Activated CD8-positive, alpha-beta T cell treated with anti-CD3 and anti-CD28 coated beads for 36 hours (primary cell): ENCODE measurements at regions not wholly inside any gene's neighbourhood (a gene's known extent, or its start where the extent isn't known, plus 50 kb on each side); places are given as distances from the start of the nearest gene placed in this dataset.

Experiments used
- ATAC-seq: fragments of 200-7000 bp; cut with Tn5 transposase; one replicate; pipeline ENCODE4 v1.10.0; 2021; ENCODE audit warnings: mild to moderate bottlenecking, moderate library complexity
- CTCF ChIA-PET: fragments of 350-600 bp; sonication (Branson Sonifier 250); formaldehyde crosslinking; loops from one replicate; lab custom pipeline; 2021; ENCODE audit warnings: antibody characterized with exemption; lab: Charles Lee
- POLR2A ChIA-PET: fragments of 350-600 bp; sonication (Branson Sonifier 250); formaldehyde crosslinking; loops from one replicate; lab custom pipeline; 2021; ENCODE audit warnings: antibody characterized with exemption; lab: Charles Lee
- DNase-seq: peaks from one replicate; pipeline ENCODE4 v3.0.0-alpha.2; 2020
- H3K27ac Mint-ChIP-seq: one replicate; pipeline ENCODE4 v1.8.0; 2021; ENCODE audit warnings: mild to moderate bottlenecking, mixed read lengths
- H3K27me3 Mint-ChIP-seq: one replicate; pipeline ENCODE4 v1.8.0; 2021; ENCODE audit warnings: mixed read lengths
- H3K36me3 Mint-ChIP-seq: one replicate; pipeline ENCODE4 v1.8.0; 2021; ENCODE audit warnings: low read depth, mixed read lengths
- H3K4me1 Mint-ChIP-seq: one replicate; pipeline ENCODE4 v1.8.0; 2021; ENCODE audit warnings: low read depth, mixed read lengths
- H3K4me3 Mint-ChIP-seq: one replicate; pipeline ENCODE4 v1.8.0; 2021; ENCODE audit warnings: mild to moderate bottlenecking, moderate library complexity, mixed read lengths
- H3K9me3 Mint-ChIP-seq: one replicate; pipeline ENCODE4 v1.8.0; 2021; ENCODE audit warnings: mixed read lengths
- intact Hi-C: fragments of 100-400 bp; cut with micrococcal nuclease; formaldehyde crosslinking; loops from one replicate; pipeline ENCODE4 v1.10.0; 2022
- TF ChIP-seq, protein P1 (sequence below): fragments of 200-600 bp; IDR thresholded peaks from one replicate; pipeline ENCODE4 v1.8.0; 2022; ENCODE audit warnings: antibody characterized with exemption, mild to moderate bottlenecking

DNA sequence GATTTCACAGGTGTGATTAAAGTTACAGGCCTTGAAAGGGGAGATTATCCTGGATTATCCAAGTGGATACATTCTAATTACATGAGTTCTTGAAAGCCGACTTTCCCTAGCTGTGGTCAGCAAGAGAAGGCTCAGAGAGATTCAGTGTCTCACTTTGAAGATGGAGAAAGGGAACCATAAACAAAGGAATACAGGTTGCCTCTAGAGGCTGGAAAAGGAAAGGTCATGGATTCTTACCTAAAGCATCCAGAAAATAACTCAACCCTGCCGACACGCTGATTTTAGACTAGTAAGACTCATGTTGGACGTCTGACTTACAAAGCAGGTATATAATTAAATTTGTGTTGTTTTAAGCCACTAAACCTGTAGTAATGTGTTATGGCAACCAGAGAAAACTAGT lies 1095.7 kb upstream of the ZEB2 start:
- no peak for ATAC-seq
- H3K27ac Mint-ChIP-seq: no peak overlapping the region
- no peak overlapping the region for H3K4me3 Mint-ChIP-seq
- ChIA-PET POLR2A (no interaction called here), CTCF (no interaction called here)
- DNase-seq: no peak
- H3K27me3 Mint-ChIP-seq: no peaks in the 10 kb centered on the region
- intact Hi-C loops: no loop called here
- no peaks in the 10 kb centered on the region for H3K36me3 Mint-ChIP-seq
- no peaks in the 10 kb centered on the region for H3K4me1 Mint-ChIP-seq
- no peaks in the 10 kb centered on the region for H3K9me3 Mint-ChIP-seq
- TF ChIP-seq, protein P1, sequence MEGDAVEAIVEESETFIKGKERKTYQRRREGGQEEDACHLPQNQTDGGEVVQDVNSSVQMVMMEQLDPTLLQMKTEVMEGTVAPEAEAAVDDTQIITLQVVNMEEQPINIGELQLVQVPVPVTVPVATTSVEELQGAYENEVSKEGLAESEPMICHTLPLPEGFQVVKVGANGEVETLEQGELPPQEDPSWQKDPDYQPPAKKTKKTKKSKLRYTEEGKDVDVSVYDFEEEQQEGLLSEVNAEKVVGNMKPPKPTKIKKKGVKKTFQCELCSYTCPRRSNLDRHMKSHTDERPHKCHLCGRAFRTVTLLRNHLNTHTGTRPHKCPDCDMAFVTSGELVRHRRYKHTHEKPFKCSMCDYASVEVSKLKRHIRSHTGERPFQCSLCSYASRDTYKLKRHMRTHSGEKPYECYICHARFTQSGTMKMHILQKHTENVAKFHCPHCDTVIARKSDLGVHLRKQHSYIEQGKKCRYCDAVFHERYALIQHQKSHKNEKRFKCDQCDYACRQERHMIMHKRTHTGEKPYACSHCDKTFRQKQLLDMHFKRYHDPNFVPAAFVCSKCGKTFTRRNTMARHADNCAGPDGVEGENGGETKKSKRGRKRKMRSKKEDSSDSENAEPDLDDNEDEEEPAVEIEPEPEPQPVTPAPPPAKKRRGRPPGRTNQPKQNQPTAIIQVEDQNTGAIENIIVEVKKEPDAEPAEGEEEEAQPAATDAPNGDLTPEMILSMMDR: no peak

DNA sequence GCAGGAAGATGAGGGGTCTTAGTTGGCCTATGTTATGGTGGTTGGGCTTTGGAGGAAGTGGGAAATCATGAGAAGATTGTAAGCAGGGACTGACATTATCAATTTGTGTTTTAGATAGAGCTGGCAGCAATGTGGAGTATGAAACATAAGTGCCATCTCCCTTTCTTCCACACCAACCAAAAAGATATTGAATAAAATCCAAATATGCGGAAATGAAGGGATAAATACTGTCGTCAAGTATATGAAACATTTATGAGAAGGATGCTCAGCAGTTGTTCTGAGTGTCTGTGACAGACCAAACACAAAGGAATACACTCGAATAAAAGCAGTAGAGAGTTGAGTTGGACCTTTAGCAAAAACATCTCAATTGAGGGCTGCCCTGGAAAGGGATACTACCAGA lies 1090.0 kb upstream of the ZEB2 start:
- CTCF ChIA-PET: no interaction called here
- H3K27ac Mint-ChIP-seq: no peak overlapping the region

DNA sequence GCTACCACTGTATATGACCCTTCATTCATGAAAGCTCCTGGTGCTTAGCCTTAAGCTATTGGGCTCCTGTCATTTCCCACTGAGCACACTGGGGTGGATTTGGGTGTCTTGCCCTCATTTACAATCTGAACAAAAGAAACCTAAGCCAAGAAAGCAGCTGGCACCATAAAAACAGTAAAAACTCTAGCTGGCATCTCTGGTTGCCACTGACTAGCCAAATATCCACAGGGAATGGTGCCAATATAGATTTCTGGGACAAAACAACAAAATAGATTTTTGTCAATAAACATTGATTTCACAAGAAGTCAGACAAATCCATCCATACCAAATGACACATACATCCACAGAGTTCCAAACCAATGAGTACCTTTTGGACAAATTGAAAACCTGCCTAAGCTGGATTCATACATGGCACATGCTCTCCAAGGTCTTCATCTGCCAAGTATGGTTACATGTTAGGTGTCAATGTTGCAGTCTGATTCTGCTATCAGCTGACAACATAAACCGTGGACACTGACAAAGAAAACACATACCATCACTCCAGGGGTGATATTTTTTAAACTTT lies 1081.5 kb upstream of the ZEB2 start:
- ATAC-seq (no peak), DNase-seq (no peak)
- POLR2A ChIA-PET: no interaction called here
- no peaks in the 10 kb centered on the region for H3K4me1 Mint-ChIP-seq
- no peak overlapping the region for H3K27ac Mint-ChIP-seq
- H3K27me3 Mint-ChIP-seq: no peaks in the 10 kb centered on the region
- H3K36me3 Mint-ChIP-seq: no peaks in the 10 kb centered on the region
- no peaks in the 10 kb centered on the region for H3K9me3 Mint-ChIP-seq
- CTCF ChIA-PET: no interaction called here
- H3K4me3 Mint-ChIP-seq: no peak overlapping the region
- TF ChIP-seq, protein P1: no peak
- intact Hi-C loops: no loop called here

More for the DNA sequence above, 1090.0 kb upstream of the ZEB2 start:
- Mint-ChIP-seq H3K4me3 (no peak overlapping the region), H3K4me1 (no peaks in the 10 kb centered on the region), H3K36me3 (no peaks in the 10 kb centered on the region), H3K27me3 (peaks cover 3% of the 10 kb centered on the region), H3K9me3 (no peaks in the 10 kb centered on the region)
- no peak for DNase-seq
- POLR2A ChIA-PET: no interaction called here
- ATAC-seq: no peak
- TF ChIP-seq, protein P1: no peak
- intact Hi-C loops: no loop called here

DNA sequence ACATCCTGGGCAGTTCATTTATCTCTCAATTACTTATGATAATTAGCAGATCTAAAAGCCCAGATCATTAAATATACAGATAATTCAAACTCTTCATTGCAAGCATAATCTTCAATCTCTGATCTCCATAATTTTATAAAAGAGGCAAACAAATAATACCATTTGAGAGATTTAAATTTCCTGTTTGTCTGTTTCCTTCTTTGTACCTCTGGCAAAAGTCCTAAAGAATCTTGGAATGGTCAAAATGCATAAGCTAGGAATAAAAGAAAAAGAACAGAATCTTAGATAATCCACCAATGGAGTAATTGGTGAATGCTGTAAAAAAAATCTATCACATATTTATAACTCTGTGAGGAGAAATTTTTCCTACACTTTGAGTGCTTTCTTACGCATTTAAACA lies 1080.9 kb upstream of the ZEB2 start:
- Mint-ChIP-seq H3K27me3 (no peaks in the 10 kb centered on the region), H3K4me1 (no peaks in the 10 kb centered on the region), H3K36me3 (no peaks in the 10 kb centered on the region), H3K9me3 (no peaks in the 10 kb centered on the region), H3K4me3 (no peak overlapping the region), H3K27ac (no peak overlapping the region)
- intact Hi-C loops: no loop called here
- ChIA-PET POLR2A (no interaction called here), CTCF (no interaction called here)
- DNase-seq (no peak), ATAC-seq (no peak)
- TF ChIP-seq, protein P1: no peak

GRCh38 chr2:145599756-145600155 lies 1079.8 kb upstream of the ZEB2 start:
- H3K27ac Mint-ChIP-seq: no peak overlapping the region
- H3K4me3 Mint-ChIP-seq: no peak overlapping the region
- DNase-seq (no peak), ATAC-seq (no peak)
- TF ChIP-seq, protein P1: no peak
- ChIA-PET CTCF (no interaction called here), POLR2A (no interaction called here)
- H3K27me3 Mint-ChIP-seq: no peaks in the 10 kb centered on the region
- no peaks in the 10 kb centered on the region for H3K4me1 Mint-ChIP-seq
- intact Hi-C loops: no loop called here
- no peaks in the 10 kb centered on the region for H3K9me3 Mint-ChIP-seq
- no peaks in the 10 kb centered on the region for H3K36me3 Mint-ChIP-seq
